GM20000 (cell line): ENCODE measurements at regions not wholly inside any gene's neighbourhood (a gene's known extent, or its start where the extent isn't known, plus 50 kb on each side); places are given as distances from the start of the nearest gene placed in this dataset.

Source experiments
- DNase-seq: peaks from one replicate; pipeline ENCODE4 v3.0.0; 2012; ENCODE audit warnings: low spot score
- CTCF ChIP-seq: IDR thresholded peaks from 2 replicates; pipeline ENCODE4 v1.5.1; 2012; ENCODE audit warnings: mild to moderate bottlenecking, control low read depth; ENCODE audit errors: extremely low read depth, missing control alignments

- no peak for TF ChIP-seq CTCF
- no peak for DNase-seq
Observed at GRCh38 chr4:125529071-125529470, 214.3 kb downstream of the FAT4 start.

- no peak for DNase-seq
- no peak for TF ChIP-seq CTCF
Observed at GRCh38 chr4:125538670-125539069, 223.9 kb downstream of the FAT4 start.

DNA sequence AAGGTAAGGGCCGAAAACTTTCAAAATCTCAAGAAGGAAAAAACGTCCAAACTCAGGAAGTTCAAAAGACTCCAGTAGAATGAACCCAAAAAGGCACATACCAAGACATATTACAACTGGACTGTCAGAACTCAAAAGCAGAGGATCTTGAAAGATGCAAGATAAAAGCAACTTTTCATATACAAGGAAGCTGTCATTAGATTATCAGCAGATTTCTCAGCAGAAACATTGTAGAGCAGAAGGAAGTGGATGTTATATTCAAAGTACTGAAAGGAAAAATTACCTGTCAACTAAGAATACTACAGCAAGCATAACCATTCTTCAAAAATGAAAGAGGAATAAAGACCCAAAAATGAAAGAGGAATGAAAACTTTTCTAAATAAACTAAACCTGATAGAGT, 224.9 kb downstream of the FAT4 start:
- no peak for TF ChIP-seq CTCF
- DNase-seq = no peak

GRCh38 chr4:125541836-125542385, 227.2 kb downstream of the FAT4 start:
- no peak for DNase-seq
- TF ChIP-seq CTCF = no peak

DNA sequence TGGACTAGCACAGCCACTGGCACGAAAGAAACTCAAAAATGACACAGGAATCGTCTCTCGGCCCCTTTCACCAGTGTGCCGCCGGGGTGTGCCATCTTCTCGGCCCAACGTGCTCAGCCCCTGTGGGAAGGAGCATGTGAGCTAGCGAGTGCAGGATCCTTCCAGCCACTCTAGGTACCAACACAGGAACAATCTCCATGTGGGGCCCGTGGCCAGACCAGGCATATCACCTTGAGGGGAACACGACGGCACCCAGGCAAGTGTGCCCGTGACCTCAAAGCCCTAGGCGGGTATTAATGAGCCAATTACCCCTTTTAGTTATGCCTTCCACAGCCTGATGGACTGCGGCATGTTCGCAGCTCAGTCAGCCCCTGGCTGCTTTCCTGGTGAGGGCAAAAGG, 231.5 kb downstream of the FAT4 start:
- no peak for TF ChIP-seq CTCF
- DNase-seq = no peak

- TF ChIP-seq CTCF = no peak
- no peak for DNase-seq
Observed at GRCh38 chr4:125547836-125548235, 233.1 kb downstream of the FAT4 start.

DNA sequence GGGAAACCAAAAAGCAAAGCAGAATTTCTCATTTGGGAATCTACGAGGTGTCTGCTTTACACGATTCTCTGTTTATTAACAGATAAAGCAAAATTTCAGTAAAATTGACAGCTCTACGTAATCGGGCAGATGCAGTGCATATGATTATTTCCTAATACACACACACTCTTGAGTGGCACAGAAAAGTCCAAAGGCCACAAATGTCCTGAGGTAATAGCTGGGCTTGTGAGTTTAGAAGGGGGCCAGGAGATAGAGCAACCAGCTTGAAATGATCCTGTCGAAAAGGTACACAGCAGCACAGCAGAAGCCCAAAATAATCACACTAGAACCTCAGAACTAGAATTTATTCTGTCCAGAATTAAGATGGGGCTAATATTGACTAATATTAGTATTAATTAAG, 236.0 kb downstream of the FAT4 start:
- TF ChIP-seq CTCF = no peak

More for the DNA sequence above, 236.0 kb downstream of the FAT4 start:
- no peak for DNase-seq
